ENCODE measurements at regions not wholly inside any gene's neighbourhood (a gene's known extent, or its start where the extent isn't known, plus 50 kb on each side); places are given as distances from the start of the nearest gene placed in this dataset.

DNA sequence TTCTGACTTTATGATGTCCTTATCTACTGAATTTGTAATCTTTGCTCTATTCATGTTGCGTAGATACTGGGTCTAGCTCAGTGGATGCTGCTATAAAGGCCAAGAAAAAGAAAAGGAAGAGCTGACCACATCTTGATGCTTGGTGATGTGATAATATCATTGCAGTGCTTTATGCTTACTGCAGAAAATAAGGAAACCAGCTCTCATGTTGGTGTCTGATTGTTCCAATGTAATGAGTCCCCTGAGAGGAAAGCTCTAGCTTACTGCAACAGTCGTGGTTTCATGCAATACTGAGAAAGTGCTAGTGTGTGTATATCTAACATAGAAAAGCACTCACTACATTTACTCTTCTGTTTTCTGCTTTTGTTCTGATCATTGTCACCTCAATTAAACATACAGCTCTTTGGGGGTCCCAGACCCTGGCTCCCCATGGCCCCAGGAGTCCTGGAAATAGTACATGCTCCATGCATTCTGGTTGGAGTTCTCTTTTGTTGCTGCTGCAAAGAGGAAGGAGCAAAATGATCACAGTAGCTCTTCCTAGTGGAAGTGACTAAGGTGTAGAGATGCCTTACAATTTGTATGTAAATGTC lies 338.8 kb downstream of the CYRIA start:
- TF ChIP-seq, protein P1, sequence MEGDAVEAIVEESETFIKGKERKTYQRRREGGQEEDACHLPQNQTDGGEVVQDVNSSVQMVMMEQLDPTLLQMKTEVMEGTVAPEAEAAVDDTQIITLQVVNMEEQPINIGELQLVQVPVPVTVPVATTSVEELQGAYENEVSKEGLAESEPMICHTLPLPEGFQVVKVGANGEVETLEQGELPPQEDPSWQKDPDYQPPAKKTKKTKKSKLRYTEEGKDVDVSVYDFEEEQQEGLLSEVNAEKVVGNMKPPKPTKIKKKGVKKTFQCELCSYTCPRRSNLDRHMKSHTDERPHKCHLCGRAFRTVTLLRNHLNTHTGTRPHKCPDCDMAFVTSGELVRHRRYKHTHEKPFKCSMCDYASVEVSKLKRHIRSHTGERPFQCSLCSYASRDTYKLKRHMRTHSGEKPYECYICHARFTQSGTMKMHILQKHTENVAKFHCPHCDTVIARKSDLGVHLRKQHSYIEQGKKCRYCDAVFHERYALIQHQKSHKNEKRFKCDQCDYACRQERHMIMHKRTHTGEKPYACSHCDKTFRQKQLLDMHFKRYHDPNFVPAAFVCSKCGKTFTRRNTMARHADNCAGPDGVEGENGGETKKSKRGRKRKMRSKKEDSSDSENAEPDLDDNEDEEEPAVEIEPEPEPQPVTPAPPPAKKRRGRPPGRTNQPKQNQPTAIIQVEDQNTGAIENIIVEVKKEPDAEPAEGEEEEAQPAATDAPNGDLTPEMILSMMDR (IDR thresholded peaks at IDR 0.05), result no peak
- no peak for TF ChIP-seq ZFX (IDR thresholded peaks at IDR 0.05; ENCODE audit: borderline replicate concordance)

Data from 22Rv1 (cell line).